Spleen (tissue), 11 donors: ENCODE measurements at regions not wholly inside any gene's neighbourhood (a gene's known extent, or its start where the extent isn't known, plus 50 kb on each side); places are given as distances from the start of the nearest gene placed in this dataset.
"Not testable (repeated sequence)": the region's sequence is repeated elsewhere in the genome, so short reads cannot be mapped to it uniquely, and the experiment has no call there.

Experiments
- DNase-seq: peaks from one replicate; pipeline ENCODE4 v3.0.0-alpha.2; 2020
- H3K27ac ChIP-seq, 8 donors: fragments of 200-600 bp; sonication (generic) in 7 of 8; 1 replicate in 4 of 8; 2 replicates in 4 of 8; pipeline versions ENCODE4 v1.5.0 to v1.8.0; 2016 to 2021; ENCODE audit warnings: inconsistent platforms in 4 of 8, mild to moderate bottlenecking in 4 of 8, moderate library complexity in 1 of 8
- H3K27me3 ChIP-seq, 7 donors: fragments of 200-600 bp; sonication (generic) in 6 of 7; replicated peaks in 1 of 7; 1 replicate in 4 of 7; 2 replicates in 3 of 7; pipeline versions ENCODE4 v1.5.0 to v1.8.0; 2016 to 2021; ENCODE audit warnings: inconsistent platforms in 3 of 7, mild to moderate bottlenecking in 1 of 7
- H3K36me3 ChIP-seq, 6 donors: fragments of 200-600 bp; sonication (generic) in 5 of 6; 1 replicate in 4 of 6; 2 replicates in 2 of 6; pipeline versions ENCODE4 v1.5.0 to v1.8.0; 2016 to 2021; ENCODE audit warnings: inconsistent platforms in 2 of 6
- H3K4me1 ChIP-seq, 6 donors: fragments of 200-600 bp; sonication (generic) in 5 of 6; 1 replicate in 3 of 6; 2 replicates in 3 of 6; pipeline versions ENCODE4 v1.5.0 to v1.8.0; 2016 to 2021; ENCODE audit warnings: inconsistent platforms in 3 of 6
- H3K4me3 ChIP-seq, 8 donors: fragments of 200-600 bp; sonication (generic) in 7 of 8; 1 replicate in 4 of 8; 2 replicates in 4 of 8; pipeline versions ENCODE4 v1.5.0 to v1.8.0; 2016 to 2021; ENCODE audit warnings: inconsistent platforms in 4 of 8, mild to moderate bottlenecking in 4 of 8, moderate library complexity in 2 of 8
- H3K9me3 ChIP-seq, 8 donors: fragments of 200-600 bp; sonication (generic) in 7 of 8; 1 replicate in 4 of 8; 2 replicates in 4 of 8; pipeline versions ENCODE4 v1.5.0 to v1.8.0; 2016 to 2021; ENCODE audit warnings: inconsistent platforms in 4 of 8
- CTCF ChIP-seq, 11 experiments: fragments of 200-600 bp in 7 of 11; fragments of 450-650 bp in 4 of 11; sonication (generic) in 4 of 11; IDR thresholded peaks in 8 of 11; conservative IDR thresholded peaks in 3 of 11; 1 replicate in 7 of 11; 2 replicates in 4 of 11; pipeline versions ENCODE4 v1.4.0 to v1.8.0; 2016 to 2021; ENCODE audit warnings: antibody characterized with exemption in 11 of 11, inconsistent platforms in 4 of 11, mild to moderate bottlenecking in 1 of 11
- POLR2A ChIP-seq, 3 donors: fragments of 450-650 bp; IDR thresholded peaks; one replicate each; pipeline ENCODE4 v1.5.1; 2017; ENCODE audit warnings: antibody characterized with exemption in 3 of 3, mild to moderate bottlenecking in 1 of 3
- POLR2AphosphoS5 ChIP-seq, 3 donors: sonication (generic); formaldehyde crosslinking; IDR thresholded peaks; one replicate each; pipeline ENCODE4 v1.5.1; 2017; ENCODE audit warnings: antibody characterized with exemption in 3 of 3
- WGBS, 5 donors: extraction: QIAGEN DNeasy Blood & Tissue Kit in 3 of 5; methylation state at CpG; one replicate each; pipeline versions ENCODE4 v1.1.5 to v1.1.7; 2013 to 2018; 5-methylcytosine and 5-hydroxymethylcytosine counted together
- intact Hi-C: fragments of 100-400 bp; cut with DNase I; formaldehyde crosslinking; loops from one replicate; pipeline ENCODE4 v1.15.0; 2023; ENCODE audit warnings: low total_unique reads
- donor health status: healthy with polysubstance abuse.
- donor health status: DM: no; HTN: no; CAD: no; lungs with moderate emphysema.
- donor health status: DM: no; HTN: no; CAD: no.
- donor health status: Bipolar disorder and iron deficiency.
- donor health status: healthy.
- donor health status: DM: no; HTN: no; CAD: no.
- donor health status: DM: yes; HTN: yes; CAD: no.

GRCh38 chr3:143175940-143176894, 56.6 kb downstream of the CHST2 start:
- intact Hi-C loops, H3K27ac ChIP-seq, DNase-seq, H3K36me3 ChIP-seq, H3K27me3 ChIP-seq, H3K4me3 ChIP-seq: not testable (repeated sequence)
- WGBS, 5 donors, result 94 to 96% (median 95%) methylated on average over 30 to 47 of the region's 47 CpGs
- peaks cover 5 to 24% (median 13%) of the 10 kb centered on the region in 6 donors for H3K4me1 ChIP-seq
- peaks cover 0 to 14% (median 12%) of the 10 kb centered on the region in 8 donors for H3K9me3 ChIP-seq

- DNase-seq, intact Hi-C loops, H3K27me3 ChIP-seq, H3K36me3 ChIP-seq, H3K27ac ChIP-seq, H3K4me3 ChIP-seq: not testable (repeated sequence)
- 76 to 94% (median 86%) methylated on average over 6 of the region's 6 CpGs for WGBS, 5 donors
- peaks cover 0 to 14% (median 9%) of the 10 kb centered on the region in 8 donors for H3K9me3 ChIP-seq
- peaks cover 0 to 20% (median 3%) of the 10 kb centered on the region in 6 donors for H3K4me1 ChIP-seq
Measured at GRCh38 chr3:143177965-143178364, 58.4 kb downstream of the CHST2 start.

GRCh38 chr3:143178775-143179548, 59.4 kb downstream of the CHST2 start:
- peaks cover 0 to 22% (median 5%) of the 10 kb centered on the region in 6 donors for H3K4me1 ChIP-seq
- DNase-seq, intact Hi-C loops, H3K4me3 ChIP-seq, H3K36me3 ChIP-seq, H3K27ac ChIP-seq, H3K27me3 ChIP-seq: not testable (repeated sequence)
- WGBS, 5 donors, result 78 to 91% (median 89%) methylated on average over 3 of the region's 3 CpGs
- H3K9me3 ChIP-seq, result peaks cover 0 to 10% (median 0%) of the 10 kb centered on the region in 8 donors

- Histone ChIP-seq H3K9me3 (peaks cover 0 to 10% (median 0%) of the 10 kb centered on the region in 8 donors), H3K27me3 (no peaks in the 10 kb centered on the region), H3K27ac (no peak overlapping the region), H3K4me3 (no peak overlapping the region), H3K36me3 (no peaks in the 10 kb centered on the region), H3K4me1 (peaks cover 0 to 22% (median 4%) of the 10 kb centered on the region in 6 donors)
- DNase-seq, result no peak
- intact Hi-C loops, result no loop called here
- 54 to 75% (median 64%) methylated on average over 5 of the region's 5 CpGs for WGBS, 5 donors
- TF ChIP-seq POLR2AphosphoS5 (IDR thresholded peaks at IDR 0.05) (no peak), CTCF (IDR thresholded peaks at IDR 0.05 in 8 of 11, conservative IDR thresholded peaks at IDR 0.05 in 3 of 11) (no peak), POLR2A (IDR thresholded peaks at IDR 0.05) (no peak)
Measured at GRCh38 chr3:143179603-143180002, 60.0 kb downstream of the CHST2 start.

- Histone ChIP-seq H3K27ac (peak overlapping the region in 4 of 8 donors; percentile 27 to 47 (median 38)), H3K9me3 (peaks cover 0 to 10% (median 0%) of the 10 kb centered on the region in 8 donors), H3K4me1 (peaks cover 0 to 22% (median 4%) of the 10 kb centered on the region in 6 donors)
- WGBS, 5 donors, result 84 to 93% (median 84%) methylated on average over 2 of the region's 2 CpGs
- intact Hi-C loops, DNase-seq, H3K36me3 ChIP-seq, H3K4me3 ChIP-seq, H3K27me3 ChIP-seq: not testable (repeated sequence)
Measured at GRCh38 chr3:143180860-143181259, 61.3 kb downstream of the CHST2 start.

- DNase-seq, H3K36me3 ChIP-seq, H3K4me3 ChIP-seq, H3K27ac ChIP-seq, intact Hi-C loops, H3K27me3 ChIP-seq: not testable (repeated sequence)
- 26 to 42% (median 33%) methylated on average over 1 of the region's 1 CpG for WGBS, 5 donors
- Histone ChIP-seq H3K9me3 (peaks cover 0 to 10% (median 0%) of the 10 kb centered on the region in 8 donors), H3K4me1 (peaks cover 0 to 22% (median 4%) of the 10 kb centered on the region in 6 donors)
Measured at GRCh38 chr3:143181977-143182376, 62.4 kb downstream of the CHST2 start.
